Astrocyte (in vitro differentiated cells and primary cell): ENCODE measurements at regions not wholly inside any gene's neighbourhood (a gene's known extent, or its start where the extent isn't known, plus 50 kb on each side); places are given as distances from the start of the nearest gene placed in this dataset.
"Not testable (repeated sequence)": the region's sequence is repeated elsewhere in the genome, so short reads cannot be mapped to it uniquely, and the experiment has no call there.

ENCODE experiments used
- DNase-seq: peaks from one replicate; pipeline ENCODE4 v3.0.0-alpha.2; 2010; ENCODE audit warnings: low read depth
- FAIRE-seq: peaks from 2 replicates; lab custom pipeline; 2011; peaks lifted over from hg19 to GRCh38; lab: Jason Lieb, UNC
- H2AFZ ChIP-seq: 2 replicates; pipeline ENCODE4 v1.6.0; 2012; ENCODE audit warnings: low read depth, low read length, inconsistent platforms
- H3K27ac ChIP-seq: 2 replicates; pipeline ENCODE4 v1.5.1; 2011; ENCODE audit warnings: low read depth, low read length, inconsistent platforms
- H3K27me3 ChIP-seq: 2 replicates; pipeline ENCODE4 v1.6.0; 2011; ENCODE audit warnings: low read length, inconsistent platforms; ENCODE audit not compliant: insufficient read depth
- H3K36me3 ChIP-seq: 2 replicates; pipeline ENCODE4 v1.5.1; 2011; ENCODE audit warnings: low read length, inconsistent platforms; ENCODE audit not compliant: insufficient read depth
- H3K4me1 ChIP-seq: 2 replicates; pipeline ENCODE4 v1.5.1; 2011; ENCODE audit warnings: low read length, inconsistent platforms; ENCODE audit not compliant: insufficient read depth
- H3K4me2 ChIP-seq: 2 replicates; pipeline ENCODE4 v1.6.0; 2012; ENCODE audit warnings: low read length, inconsistent platforms
- H3K4me3 ChIP-seq: 2 replicates; pipeline ENCODE4 v1.5.1; 2011; ENCODE audit warnings: low read depth, mild to moderate bottlenecking, low read length, inconsistent platforms; ENCODE audit not compliant: insufficient read depth
- H3K79me2 ChIP-seq: 2 replicates; pipeline ENCODE4 v1.6.0; 2012; ENCODE audit warnings: mild to moderate bottlenecking, low read length, inconsistent platforms; ENCODE audit not compliant: insufficient read depth
- H3K9ac ChIP-seq: 2 replicates; pipeline ENCODE4 v1.6.0; 2012; ENCODE audit warnings: mild to moderate bottlenecking, low read length, inconsistent platforms
- H3K9me3 ChIP-seq: 2 replicates; pipeline ENCODE4 v1.5.1; 2012; ENCODE audit warnings: low read depth, mild to moderate bottlenecking, low read length, inconsistent platforms; ENCODE audit not compliant: insufficient read depth
- H4K20me1 ChIP-seq: 2 replicates; pipeline ENCODE4 v1.6.0; 2012; ENCODE audit warnings: low read length, inconsistent platforms; ENCODE audit not compliant: insufficient read depth
- H3K27ac Mint-ChIP-seq: one replicate; pipeline ENCODE4 v1.8.0; 2021; ENCODE audit warnings: mild to moderate bottlenecking, mixed read lengths; ENCODE audit not compliant: unreplicated experiment
- H3K27me3 Mint-ChIP-seq: one replicate; pipeline ENCODE4 v1.8.0; 2021; ENCODE audit warnings: low read depth, mixed read lengths; ENCODE audit not compliant: unreplicated experiment
- H3K36me3 Mint-ChIP-seq: one replicate; pipeline ENCODE4 v1.8.0; 2021; ENCODE audit warnings: low read depth, mixed read lengths; ENCODE audit not compliant: unreplicated experiment
- H3K4me1 Mint-ChIP-seq: one replicate; pipeline ENCODE4 v1.8.0; 2021; ENCODE audit warnings: low read depth, mixed read lengths; ENCODE audit not compliant: unreplicated experiment
- H3K4me3 Mint-ChIP-seq: one replicate; pipeline ENCODE4 v1.8.0; 2021; ENCODE audit warnings: mild to moderate bottlenecking, moderate library complexity, mixed read lengths; ENCODE audit not compliant: unreplicated experiment
- H3K9me3 Mint-ChIP-seq: one replicate; pipeline ENCODE4 v1.8.0; 2021; ENCODE audit warnings: mild to moderate bottlenecking, mixed read lengths; ENCODE audit not compliant: unreplicated experiment
- EZH2 ChIP-seq: IDR thresholded peaks from 2 replicates; pipeline ENCODE4 v1.6.1; 2012; ENCODE audit warnings: mild to moderate bottlenecking, low read length, inconsistent platforms; ENCODE audit not compliant: insufficient read depth
- TF ChIP-seq, protein P1 (sequence below): IDR thresholded peaks from 2 replicates; pipeline ENCODE4 v1.5.1; 2011; ENCODE audit warnings: low read depth, mild to moderate bottlenecking, inconsistent platforms, low read length, moderate library complexity; ENCODE audit not compliant: insufficient read depth

DNA sequence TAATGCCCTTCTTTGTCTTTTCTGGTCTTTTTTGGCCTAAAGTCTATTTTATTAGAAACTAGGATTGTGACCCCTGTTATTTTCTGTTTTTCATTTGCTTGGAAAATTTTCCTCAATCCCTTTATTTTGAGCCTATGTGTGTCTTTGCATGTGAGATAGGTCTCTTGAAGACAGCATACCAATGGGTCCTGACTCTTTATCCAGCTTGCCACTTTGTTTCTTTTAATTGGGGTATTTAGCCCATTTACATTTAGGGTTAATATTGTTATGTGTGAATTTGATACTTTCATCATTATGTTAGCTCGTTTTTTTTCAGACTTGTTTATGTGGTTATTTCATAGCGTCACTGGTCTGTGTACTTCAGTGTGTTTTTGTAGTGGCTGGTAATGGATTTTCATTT, 682.6 kb downstream of the JRKL start:
- no peak for FAIRE-seq
- no peak overlapping the region for H3K27ac Mint-ChIP-seq
- H3K27ac ChIP-seq, result no peak overlapping the region
- no peak for TF ChIP-seq EZH2
- TF ChIP-seq, protein P1, sequence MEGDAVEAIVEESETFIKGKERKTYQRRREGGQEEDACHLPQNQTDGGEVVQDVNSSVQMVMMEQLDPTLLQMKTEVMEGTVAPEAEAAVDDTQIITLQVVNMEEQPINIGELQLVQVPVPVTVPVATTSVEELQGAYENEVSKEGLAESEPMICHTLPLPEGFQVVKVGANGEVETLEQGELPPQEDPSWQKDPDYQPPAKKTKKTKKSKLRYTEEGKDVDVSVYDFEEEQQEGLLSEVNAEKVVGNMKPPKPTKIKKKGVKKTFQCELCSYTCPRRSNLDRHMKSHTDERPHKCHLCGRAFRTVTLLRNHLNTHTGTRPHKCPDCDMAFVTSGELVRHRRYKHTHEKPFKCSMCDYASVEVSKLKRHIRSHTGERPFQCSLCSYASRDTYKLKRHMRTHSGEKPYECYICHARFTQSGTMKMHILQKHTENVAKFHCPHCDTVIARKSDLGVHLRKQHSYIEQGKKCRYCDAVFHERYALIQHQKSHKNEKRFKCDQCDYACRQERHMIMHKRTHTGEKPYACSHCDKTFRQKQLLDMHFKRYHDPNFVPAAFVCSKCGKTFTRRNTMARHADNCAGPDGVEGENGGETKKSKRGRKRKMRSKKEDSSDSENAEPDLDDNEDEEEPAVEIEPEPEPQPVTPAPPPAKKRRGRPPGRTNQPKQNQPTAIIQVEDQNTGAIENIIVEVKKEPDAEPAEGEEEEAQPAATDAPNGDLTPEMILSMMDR, result no peak
- H3K4me1 ChIP-seq, result no peaks in the 10 kb centered on the region
- no peak overlapping the region for H3K9ac ChIP-seq
- H3K27me3 ChIP-seq, result no peaks in the 10 kb centered on the region
- H2AFZ ChIP-seq, result no peak overlapping the region
- no peaks in the 10 kb centered on the region for H3K9me3 Mint-ChIP-seq
- H3K27me3 Mint-ChIP-seq, result no peaks in the 10 kb centered on the region
- peaks cover 3% of the 10 kb centered on the region for H3K9me3 ChIP-seq
- DNase-seq, result no peak
- no peak overlapping the region for H3K4me3 ChIP-seq
- H3K79me2 ChIP-seq, result no peaks in the 10 kb centered on the region
- no peaks in the 10 kb centered on the region for H3K36me3 ChIP-seq
- H3K36me3 Mint-ChIP-seq, result no peaks in the 10 kb centered on the region
- H4K20me1 ChIP-seq, result no peaks in the 10 kb centered on the region
- H3K4me2 ChIP-seq, result no peak overlapping the region
- no peak overlapping the region for H3K4me3 Mint-ChIP-seq
- peaks cover 2% of the 10 kb centered on the region for H3K4me1 Mint-ChIP-seq

DNA sequence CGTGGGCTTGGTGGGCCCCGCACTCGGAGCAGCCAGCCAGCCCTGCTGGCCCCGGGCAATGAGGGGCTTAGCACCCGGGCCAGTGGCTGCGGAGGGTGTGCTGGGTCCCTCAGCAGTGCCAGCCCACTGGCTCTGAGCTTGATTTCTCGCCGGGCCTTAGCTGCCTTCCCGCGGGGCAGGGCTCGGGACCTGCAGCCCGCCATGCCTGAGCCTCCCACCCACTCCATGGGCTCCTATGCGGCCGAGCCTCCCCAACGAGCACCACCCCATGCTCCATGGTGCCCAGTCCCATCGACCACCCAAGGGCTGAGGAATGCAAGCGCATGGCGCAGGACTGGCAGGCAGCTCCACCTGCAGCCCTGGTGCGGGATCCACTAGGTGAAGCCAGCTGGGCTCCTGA, 686.9 kb downstream of the JRKL start:
- not testable (repeated sequence) for H3K27me3 ChIP-seq, H3K4me3 ChIP-seq, H3K9ac ChIP-seq, H4K20me1 ChIP-seq, H3K4me1 Mint-ChIP-seq, H2AFZ ChIP-seq, H3K4me1 ChIP-seq, DNase-seq, H3K36me3 ChIP-seq, H3K79me2 ChIP-seq, H3K27ac Mint-ChIP-seq, H3K27ac ChIP-seq, H3K36me3 Mint-ChIP-seq, H3K4me3 Mint-ChIP-seq, H3K9me3 ChIP-seq, H3K9me3 Mint-ChIP-seq, FAIRE-seq, H3K27me3 Mint-ChIP-seq, H3K4me2 ChIP-seq

DNA sequence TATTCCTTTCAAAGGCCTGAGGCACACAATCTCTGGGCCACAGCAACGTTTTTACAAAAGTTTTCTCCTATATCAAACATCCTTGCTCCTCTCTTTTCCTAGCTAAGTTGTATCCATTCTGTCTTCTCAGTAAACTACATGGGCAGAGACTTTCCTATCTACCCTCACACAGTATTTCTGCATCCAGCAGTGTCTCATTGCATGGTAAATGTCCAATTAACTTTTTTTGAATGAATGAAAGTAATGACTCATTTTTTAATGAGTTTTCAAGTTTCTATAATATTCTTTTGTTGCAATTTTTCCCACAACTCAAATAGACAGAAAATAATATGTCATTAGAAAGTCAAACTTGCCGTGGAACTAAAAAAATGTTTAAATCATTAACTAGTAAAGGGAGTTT, 688.6 kb downstream of the JRKL start:
- TF ChIP-seq, protein P1, result no peak
- no peak for TF ChIP-seq EZH2
- no peaks in the 10 kb centered on the region for H4K20me1 ChIP-seq
- H3K36me3 Mint-ChIP-seq, result no peaks in the 10 kb centered on the region
- no peak overlapping the region for H2AFZ ChIP-seq
- H3K4me1 ChIP-seq, result no peaks in the 10 kb centered on the region
- no peaks in the 10 kb centered on the region for H3K36me3 ChIP-seq
- no peak overlapping the region for H3K27ac Mint-ChIP-seq
- H3K9me3 ChIP-seq, result peaks cover 3% of the 10 kb centered on the region
- H3K9ac ChIP-seq, result no peak overlapping the region
- no peaks in the 10 kb centered on the region for H3K27me3 Mint-ChIP-seq
- DNase-seq (no peak), FAIRE-seq (no peak)
- no peaks in the 10 kb centered on the region for H3K27me3 ChIP-seq
- H3K79me2 ChIP-seq, result no peaks in the 10 kb centered on the region
- H3K4me2 ChIP-seq, result no peak overlapping the region
- H3K4me1 Mint-ChIP-seq, result peaks cover 2% of the 10 kb centered on the region
- H3K4me3 ChIP-seq, result no peak overlapping the region
- no peak overlapping the region for H3K27ac ChIP-seq
- no peaks in the 10 kb centered on the region for H3K9me3 Mint-ChIP-seq
- H3K4me3 Mint-ChIP-seq, result no peak overlapping the region
